ENCODE measurements at regions not wholly inside any gene's neighbourhood (a gene's known extent, or its start where the extent isn't known, plus 50 kb on each side); places are given as distances from the start of the nearest gene placed in this dataset.
"Not testable (repeated sequence)": the region's sequence is repeated elsewhere in the genome, so short reads cannot be mapped to it uniquely, and the experiment has no call there.

- not testable (repeated sequence) for TF ChIP-seq CREB5 (CRISPR knock-in tag; IDR thresholded peaks at IDR 0.05; ENCODE audit: low read depth); ESRRG (CRISPR knock-in tag; IDR thresholded peaks at IDR 0.05); PPARA (CRISPR knock-in tag; IDR thresholded peaks at IDR 0.05; ENCODE audit: borderline replicate concordance); ARNTL (CRISPR knock-in tag; IDR thresholded peaks at IDR 0.05; ENCODE audit: borderline replicate concordance, low read depth); ZNF70 (CRISPR knock-in tag; IDR thresholded peaks at IDR 0.05); SNAI2 (CRISPR knock-in tag; IDR thresholded peaks at IDR 0.05)
- TF ChIP-seq, protein P1, sequence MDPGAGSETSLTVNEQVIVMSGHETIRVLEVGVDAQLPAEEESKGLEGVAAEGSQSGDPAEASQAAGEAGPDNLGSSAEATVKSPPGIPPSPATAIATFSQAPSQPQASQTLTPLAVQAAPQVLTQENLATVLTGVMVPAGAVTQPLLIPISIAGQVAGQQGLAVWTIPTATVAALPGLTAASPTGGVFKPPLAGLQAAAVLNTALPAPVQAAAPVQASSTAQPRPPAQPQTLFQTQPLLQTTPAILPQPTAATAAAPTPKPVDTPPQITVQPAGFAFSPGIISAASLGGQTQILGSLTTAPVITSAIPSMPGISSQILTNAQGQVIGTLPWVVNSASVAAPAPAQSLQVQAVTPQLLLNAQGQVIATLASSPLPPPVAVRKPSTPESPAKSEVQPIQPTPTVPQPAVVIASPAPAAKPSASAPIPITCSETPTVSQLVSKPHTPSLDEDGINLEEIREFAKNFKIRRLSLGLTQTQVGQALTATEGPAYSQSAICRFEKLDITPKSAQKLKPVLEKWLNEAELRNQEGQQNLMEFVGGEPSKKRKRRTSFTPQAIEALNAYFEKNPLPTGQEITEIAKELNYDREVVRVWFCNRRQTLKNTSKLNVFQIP (CRISPR knock-in tag; IDR thresholded peaks at IDR 0.05; ENCODE audit: borderline replicate concordance, low read depth): not testable (repeated sequence)
- TF ChIP-seq, protein P2, sequence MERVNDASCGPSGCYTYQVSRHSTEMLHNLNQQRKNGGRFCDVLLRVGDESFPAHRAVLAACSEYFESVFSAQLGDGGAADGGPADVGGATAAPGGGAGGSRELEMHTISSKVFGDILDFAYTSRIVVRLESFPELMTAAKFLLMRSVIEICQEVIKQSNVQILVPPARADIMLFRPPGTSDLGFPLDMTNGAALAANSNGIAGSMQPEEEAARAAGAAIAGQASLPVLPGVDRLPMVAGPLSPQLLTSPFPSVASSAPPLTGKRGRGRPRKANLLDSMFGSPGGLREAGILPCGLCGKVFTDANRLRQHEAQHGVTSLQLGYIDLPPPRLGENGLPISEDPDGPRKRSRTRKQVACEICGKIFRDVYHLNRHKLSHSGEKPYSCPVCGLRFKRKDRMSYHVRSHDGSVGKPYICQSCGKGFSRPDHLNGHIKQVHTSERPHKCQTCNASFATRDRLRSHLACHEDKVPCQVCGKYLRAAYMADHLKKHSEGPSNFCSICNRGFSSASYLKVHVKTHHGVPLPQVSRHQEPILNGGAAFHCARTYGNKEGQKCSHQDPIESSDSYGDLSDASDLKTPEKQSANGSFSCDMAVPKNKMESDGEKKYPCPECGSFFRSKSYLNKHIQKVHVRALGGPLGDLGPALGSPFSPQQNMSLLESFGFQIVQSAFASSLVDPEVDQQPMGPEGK (CRISPR knock-in tag; IDR thresholded peaks at IDR 0.05; ENCODE audit: borderline replicate concordance): not testable (repeated sequence)
Observed at GRCh38 chr5:13579091-13579490, 365.4 kb downstream of the DNAH5 start.

Data from SK-N-SH treated with all-trans-retinoic acid at 6 μM for 48 hours (cell line).